Right lobe of liver (tissue), 4 donors: ENCODE measurements at regions not wholly inside any gene's neighbourhood (a gene's known extent, or its start where the extent isn't known, plus 50 kb on each side); places are given as distances from the start of the nearest gene placed in this dataset.

ENCODE experiments used
- CTCF ChIP-seq, 4 donors: fragments of 200-600 bp in 3 of 4; fragments of 450-650 bp in 1 of 4; IDR thresholded peaks; one replicate each; pipeline versions ENCODE4 v1.5.1 to v1.8.0; 2016 to 2022; ENCODE audit warnings: antibody characterized with exemption in 4 of 4, mild to moderate bottlenecking in 2 of 4
- POLR2A ChIP-seq: fragments of 450-650 bp; IDR thresholded peaks from one replicate; pipeline ENCODE4 v1.6.1; 2017; ENCODE audit warnings: antibody characterized with exemption, mild to moderate bottlenecking
- donor health status: DM: no; HTN: no; CAD: no.
- donor health status: DM: no; HTN: no; CAD: no.
- donor health status: DM: no; HTN: yes; CAD: no.

GRCh38 chr6:48809700-48810099 is 653.4 kb downstream of the MMUT start:
- TF ChIP-seq POLR2A = no peak
- TF ChIP-seq CTCF (IDR thresholded peaks at IDR 0.05) = no peak
